ENCODE measurements at regions not wholly inside any gene's neighbourhood (a gene's known extent, or its start where the extent isn't known, plus 50 kb on each side); places are given as distances from the start of the nearest gene placed in this dataset.

DNA sequence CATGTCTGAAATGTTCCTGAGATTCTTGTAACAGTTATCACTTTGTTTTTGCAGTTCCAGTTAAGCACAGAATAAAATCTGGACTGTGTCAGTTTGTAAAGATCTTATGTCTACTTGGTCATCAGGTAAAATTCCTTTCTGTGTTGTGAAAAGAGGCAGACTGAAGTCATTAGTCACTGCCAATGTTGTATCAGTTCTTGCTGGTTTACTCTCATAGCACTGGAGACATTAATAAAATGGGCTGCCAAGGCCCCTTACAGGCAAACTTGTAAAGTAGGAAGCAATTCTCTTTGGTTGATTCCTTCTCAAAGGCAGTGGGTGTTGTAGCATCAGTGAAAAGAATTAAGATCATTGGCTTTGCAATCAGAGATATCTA is 61.4 kb upstream of the ST6GALNAC3 start:
- no peaks in the 10 kb centered on the region for H3K36me3 ChIP-seq
- no peaks in the 10 kb centered on the region for H3K9me3 ChIP-seq
- H3K27me3 ChIP-seq (ENCODE audit: low read depth), result no peaks in the 10 kb centered on the region
- H3K4me1 ChIP-seq, result no peaks in the 10 kb centered on the region
- DNase-seq, result no peak
- no peak overlapping the region for H3K27ac ChIP-seq
- no peak overlapping the region for H3K4me3 ChIP-seq
- TF ChIP-seq, protein P1, sequence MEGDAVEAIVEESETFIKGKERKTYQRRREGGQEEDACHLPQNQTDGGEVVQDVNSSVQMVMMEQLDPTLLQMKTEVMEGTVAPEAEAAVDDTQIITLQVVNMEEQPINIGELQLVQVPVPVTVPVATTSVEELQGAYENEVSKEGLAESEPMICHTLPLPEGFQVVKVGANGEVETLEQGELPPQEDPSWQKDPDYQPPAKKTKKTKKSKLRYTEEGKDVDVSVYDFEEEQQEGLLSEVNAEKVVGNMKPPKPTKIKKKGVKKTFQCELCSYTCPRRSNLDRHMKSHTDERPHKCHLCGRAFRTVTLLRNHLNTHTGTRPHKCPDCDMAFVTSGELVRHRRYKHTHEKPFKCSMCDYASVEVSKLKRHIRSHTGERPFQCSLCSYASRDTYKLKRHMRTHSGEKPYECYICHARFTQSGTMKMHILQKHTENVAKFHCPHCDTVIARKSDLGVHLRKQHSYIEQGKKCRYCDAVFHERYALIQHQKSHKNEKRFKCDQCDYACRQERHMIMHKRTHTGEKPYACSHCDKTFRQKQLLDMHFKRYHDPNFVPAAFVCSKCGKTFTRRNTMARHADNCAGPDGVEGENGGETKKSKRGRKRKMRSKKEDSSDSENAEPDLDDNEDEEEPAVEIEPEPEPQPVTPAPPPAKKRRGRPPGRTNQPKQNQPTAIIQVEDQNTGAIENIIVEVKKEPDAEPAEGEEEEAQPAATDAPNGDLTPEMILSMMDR (IDR thresholded peaks at IDR 0.05), result no peak
- intact Hi-C loops (cut with DNase I), result no loop called here
- no peak for ATAC-seq

DNA sequence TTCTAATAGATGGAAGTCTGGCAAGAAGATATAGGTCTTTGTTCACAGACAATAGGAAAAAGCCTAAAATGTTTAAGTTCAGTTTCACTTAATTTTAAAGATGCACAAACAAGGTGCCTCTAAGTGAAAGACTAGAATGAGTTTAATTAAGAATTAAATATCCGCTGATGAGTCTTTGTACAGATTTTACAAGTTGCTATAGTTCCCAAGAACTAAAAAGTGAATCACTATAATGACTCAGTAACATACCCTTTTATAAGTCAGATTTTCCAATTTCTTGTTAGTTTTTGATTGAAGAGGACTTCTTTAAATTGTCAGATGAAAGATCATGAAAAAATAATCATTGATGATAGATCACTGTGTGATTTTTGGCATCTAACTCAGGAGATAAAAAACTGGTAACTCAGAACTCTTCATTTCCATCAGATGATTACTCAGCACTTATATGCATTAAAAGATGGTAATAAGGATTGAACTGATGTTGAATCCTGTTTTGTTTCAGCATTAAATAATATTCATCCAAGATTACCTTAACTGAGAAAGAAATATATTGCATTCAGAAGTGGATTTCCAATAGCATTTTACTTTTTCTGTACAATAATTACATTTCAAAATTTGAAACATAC is 59.0 kb upstream of the ST6GALNAC3 start:
- no peaks in the 10 kb centered on the region for H3K9me3 ChIP-seq
- no peak overlapping the region for H3K27ac ChIP-seq
- no peaks in the 10 kb centered on the region for H3K4me1 ChIP-seq
- no peaks in the 10 kb centered on the region for H3K36me3 ChIP-seq
- ATAC-seq (no peak), DNase-seq (no peak)
- intact Hi-C loops (cut with DNase I), result no loop called here
- TF ChIP-seq, protein P1 (IDR thresholded peaks at IDR 0.05), result no peak
- no peaks in the 10 kb centered on the region for H3K27me3 ChIP-seq (ENCODE audit: low read depth)
- no peak overlapping the region for H3K4me3 ChIP-seq

DNA sequence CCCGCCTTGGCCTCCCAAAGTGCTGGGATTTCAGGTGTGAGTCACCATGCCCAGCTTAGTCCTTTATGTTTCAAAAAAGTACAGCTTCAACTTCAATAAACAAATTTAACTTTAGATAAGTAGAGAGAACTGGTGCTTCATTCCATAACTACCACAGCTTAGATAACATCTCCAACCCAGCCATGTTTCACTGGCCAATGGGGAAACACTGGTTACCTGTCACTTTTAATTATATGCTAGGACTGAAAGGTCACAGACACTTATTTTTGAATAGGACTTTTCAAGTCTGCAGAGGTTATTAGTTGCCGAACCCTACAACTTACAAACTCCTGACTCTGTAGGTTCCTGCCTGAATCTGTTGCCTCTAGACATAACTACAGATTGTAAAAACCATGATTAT is 56.5 kb upstream of the ST6GALNAC3 start:
- Histone ChIP-seq H3K36me3 (no peaks in the 10 kb centered on the region), H3K27ac (no peak overlapping the region), H3K27me3 (ENCODE audit: low read depth) (no peaks in the 10 kb centered on the region), H3K4me3 (no peak overlapping the region), H3K9me3 (no peaks in the 10 kb centered on the region), H3K4me1 (no peaks in the 10 kb centered on the region)
- TF ChIP-seq, protein P1 (IDR thresholded peaks at IDR 0.05), result no peak
- intact Hi-C loops (cut with DNase I), result no loop called here
- no peak for ATAC-seq
- no peak for DNase-seq

DNA sequence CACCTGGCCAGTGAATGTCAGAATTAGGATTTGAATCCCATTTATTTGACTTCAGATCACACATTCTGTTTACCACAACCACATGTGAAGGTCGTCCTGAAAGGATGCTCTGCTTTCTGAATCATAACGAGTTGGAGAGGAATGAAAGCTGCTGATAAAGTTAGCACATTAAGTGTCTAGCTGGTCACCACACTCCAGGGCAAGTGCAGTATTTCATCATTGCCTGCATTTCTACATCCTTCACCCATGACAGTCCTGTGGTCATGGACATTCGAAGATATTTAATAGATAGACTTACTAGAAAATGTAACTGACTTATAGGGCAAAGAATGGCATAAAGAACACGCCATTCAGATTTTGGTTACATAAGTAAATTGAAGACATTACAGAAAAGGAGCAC is 52.7 kb upstream of the ST6GALNAC3 start:
- Histone ChIP-seq H3K27me3 (ENCODE audit: low read depth) (no peaks in the 10 kb centered on the region), H3K4me1 (no peaks in the 10 kb centered on the region), H3K9me3 (no peaks in the 10 kb centered on the region), H3K36me3 (no peaks in the 10 kb centered on the region), H3K27ac (no peak overlapping the region), H3K4me3 (no peak overlapping the region)
- ATAC-seq (no peak), DNase-seq (no peak)
- TF ChIP-seq, protein P1 (IDR thresholded peaks at IDR 0.05), result no peak
- intact Hi-C loops (cut with DNase I), result no loop called here

DNA sequence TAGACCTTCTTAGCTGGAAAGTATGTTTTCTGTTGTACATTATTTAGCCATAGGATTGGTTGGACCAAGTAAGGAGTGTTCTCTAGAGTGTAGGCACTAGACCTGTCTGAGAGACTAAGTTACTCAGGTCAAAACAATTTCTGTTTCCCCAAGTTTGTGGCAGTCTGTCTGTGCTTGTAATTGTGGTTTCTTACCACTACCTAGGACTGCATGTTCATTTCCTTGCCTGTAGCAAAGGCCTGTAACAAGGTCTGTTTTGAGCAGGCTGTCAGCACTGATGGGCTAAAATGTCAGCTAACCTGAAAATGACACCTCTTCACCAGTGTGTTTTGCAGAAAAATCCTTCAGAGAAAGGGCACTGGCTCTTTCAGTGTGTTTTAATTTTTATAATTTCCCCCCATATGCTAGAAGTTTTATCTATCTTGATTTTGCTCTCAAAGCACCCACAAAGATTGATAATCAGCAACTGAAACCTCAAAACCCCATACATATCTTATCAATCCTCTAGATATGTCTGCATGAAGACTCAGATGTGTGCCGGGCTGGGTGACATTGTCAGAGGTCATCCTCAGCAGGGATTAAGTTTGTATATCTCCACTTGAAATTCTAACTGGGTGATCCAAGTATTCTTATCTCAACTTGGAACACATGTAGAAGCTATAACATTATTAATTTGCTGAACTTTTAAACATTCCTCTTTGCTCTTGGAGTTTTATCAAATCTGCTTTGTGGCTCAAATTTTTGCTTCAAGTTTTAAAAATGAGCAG is 50.7 kb upstream of the ST6GALNAC3 start:
- DNase-seq, result no peak
- no peak overlapping the region for H3K4me3 ChIP-seq
- H3K9me3 ChIP-seq, result no peaks in the 10 kb centered on the region
- intact Hi-C loops (cut with DNase I), result no loop called here
- no peak for ATAC-seq
- TF ChIP-seq, protein P1 (IDR thresholded peaks at IDR 0.05), result no peak
- H3K27me3 ChIP-seq (ENCODE audit: low read depth), result no peaks in the 10 kb centered on the region
- no peak overlapping the region for H3K27ac ChIP-seq
- no peaks in the 10 kb centered on the region for H3K4me1 ChIP-seq
- no peaks in the 10 kb centered on the region for H3K36me3 ChIP-seq

All from lower lobe of right lung (tissue), 2 donors.